ENCODE measurements at regions not wholly inside any gene's neighbourhood (a gene's known extent, or its start where the extent isn't known, plus 50 kb on each side); places are given as distances from the start of the nearest gene placed in this dataset.

- Histone ChIP-seq H3K27ac (ENCODE audit: insufficient read length, low read depth, low read length) (no peak overlapping the region), H3K9ac (ENCODE audit: extremely low read depth, insufficient read length, low read length) (no peak overlapping the region), H3T11ph (ENCODE audit: low read length) (no peak overlapping the region), H3K4ac (ENCODE audit: low read depth, low read length) (no peak overlapping the region), H4K20me1 (ENCODE audit: control insufficient read depth, insufficient read depth, insufficient read length) (no peaks in the 10 kb centered on the region), H4K8ac (replicated peaks; ENCODE audit: insufficient read length, low read depth, low read length) (no peak overlapping the region), H4K91ac (ENCODE audit: insufficient read length, low read depth, low read length) (no peak overlapping the region), H3K14ac (ENCODE audit: insufficient read depth, low read length) (no peak overlapping the region), H3K18ac (ENCODE audit: insufficient read length, low read depth, low read length) (no peak overlapping the region), H3K79me2 (ENCODE audit: insufficient read depth, low read length) (no peaks in the 10 kb centered on the region), H3K79me1 (ENCODE audit: insufficient read depth, low read depth, low read length, poor library complexity, severe bottlenecking) (no peaks in the 10 kb centered on the region), H2AK5ac (ENCODE audit: insufficient read length, low read length) (no peak overlapping the region), H3K23ac (ENCODE audit: insufficient read length, low read depth, low read length) (no peak overlapping the region), H2BK20ac (ENCODE audit: low read depth, low read length, poor library complexity, severe bottlenecking) (no peak overlapping the region), H3K23me2 (ENCODE audit: insufficient read length, low read depth, low read length, poor library complexity, severe bottlenecking) (no peaks in the 10 kb centered on the region), H3K4me1 (ENCODE audit: insufficient read depth, low read length) (no peaks in the 10 kb centered on the region), H2BK120ac (ENCODE audit: low read depth, low read length, poor library complexity, severe bottlenecking) (no peak overlapping the region), H3K27me3 (ENCODE audit: insufficient read depth, low read length) (no peaks in the 10 kb centered on the region), H2BK15ac (ENCODE audit: low read depth, low read length) (no peak overlapping the region), H4K5ac (ENCODE audit: insufficient read length, low read depth, low read length) (no peak overlapping the region), H3K4me2 (ENCODE audit: insufficient read depth, insufficient read length, low read length) (no peak overlapping the region), H2BK12ac (ENCODE audit: insufficient read length, low read depth, low read length) (no peak overlapping the region), H2AFZ (ENCODE audit: low read length) (no peak overlapping the region), H3K56ac (ENCODE audit: insufficient read length, low read depth, low read length) (no peak overlapping the region), H3K9me3 (ENCODE audit: control insufficient read depth, low read depth, low read length) (no peaks in the 10 kb centered on the region), H2BK5ac (ENCODE audit: insufficient read length, low read length) (no peak overlapping the region)
- no peaks in the 10 kb centered on the region for H3K27me3 Mint-ChIP-seq (ENCODE audit: low read depth)
- H3K36me3 Mint-ChIP-seq (ENCODE audit: insufficient read depth in 1 of 3, low read depth in 3 of 3) = no peaks in the 10 kb centered on the region
- no CpG with 5 or more reads among the region's 6 CpGs for WGBS (ENCODE audit: extremely low coverage, insufficient read length, low lambda C conversion rate)
- no peak for TF ChIP-seq CTCF (conservative IDR thresholded peaks at IDR 0.05)
- no peak overlapping the region; a peak in 1 of 7 replicates for H3K27ac Mint-ChIP-seq
- peaks cover 18 to 28% of the 10 kb centered on the region in 2 experiments for H3K4me1 Mint-ChIP-seq
- DNase-seq = no peak
- H3K4me3 Mint-ChIP-seq = no peak overlapping the region
- peaks cover 0 to 1% of the 10 kb centered on the region in 2 experiments; a peak in 1 of 5 replicates for H3K9me3 Mint-ChIP-seq
Measured at GRCh38 chr9:107847978-107848964, 358.7 kb upstream of the KLF4 start.
